ENCODE measurements at regions not wholly inside any gene's neighbourhood (a gene's known extent, or its start where the extent isn't known, plus 50 kb on each side); places are given as distances from the start of the nearest gene placed in this dataset.

- no peak for TF ChIP-seq EZH2phosphoT487 (IDR thresholded peaks at IDR 0.05; ENCODE audit: insufficient read depth, low read depth)
- no peak for TF ChIP-seq EZH2 (IDR thresholded peaks at IDR 0.05; ENCODE audit: insufficient read depth, poor library complexity, severe bottlenecking)
Observed at GRCh38 chr11:23095650-23096189, 235.4 kb upstream of the CCDC179 start.

Measured in GM23248 (cell line).